Trophoblast cell (in vitro differentiated cells and primary cell): ENCODE measurements at regions not wholly inside any gene's neighbourhood (a gene's known extent, or its start where the extent isn't known, plus 50 kb on each side); places are given as distances from the start of the nearest gene placed in this dataset.

Experiments used
- DNase-seq, 2 donors: peaks; one replicate each; pipeline ENCODE4 v3.0.0-alpha.2; 2016
- H2AFZ ChIP-seq: 2 replicates; pipeline ENCODE4 v1.6.1; 2013; ENCODE audit warnings: low read length, moderate library complexity, mild to moderate bottlenecking; ENCODE audit not compliant: insufficient read depth, poor library complexity
- H2AK5ac ChIP-seq: 2 replicates; pipeline ENCODE4 v1.6.1; 2013; ENCODE audit warnings: mild to moderate bottlenecking, low read length
- H2BK120ac ChIP-seq: 2 replicates; pipeline ENCODE4 v1.6.1; 2013; ENCODE audit warnings: low read length, mild to moderate bottlenecking, moderate library complexity; ENCODE audit not compliant: insufficient read depth, poor library complexity
- H2BK12ac ChIP-seq: 2 replicates; pipeline ENCODE4 v1.6.1; 2013; ENCODE audit warnings: mild to moderate bottlenecking, low read length, moderate library complexity
- H2BK5ac ChIP-seq: 2 replicates; pipeline ENCODE4 v1.6.1; 2013; ENCODE audit warnings: low read length, low read depth, moderate library complexity, mild to moderate bottlenecking; ENCODE audit not compliant: poor library complexity
- H3K14ac ChIP-seq: 2 replicates; pipeline ENCODE4 v1.6.1; 2013; ENCODE audit warnings: mild to moderate bottlenecking, low read length
- H3K18ac ChIP-seq: 2 replicates; pipeline ENCODE4 v1.6.1; 2013; ENCODE audit warnings: mild to moderate bottlenecking, low read length
- H3K23ac ChIP-seq: 2 replicates; pipeline ENCODE4 v1.6.1; 2013; ENCODE audit warnings: low read length
- H3K27ac ChIP-seq: 2 replicates; pipeline ENCODE4 v1.5.1; 2013; ENCODE audit warnings: low read depth, mild to moderate bottlenecking, inconsistent platforms, low read length, moderate library complexity
- H3K27me3 ChIP-seq: 2 replicates; pipeline ENCODE4 v1.6.1; 2013; ENCODE audit warnings: inconsistent platforms, mild to moderate bottlenecking, low read length, moderate library complexity; ENCODE audit not compliant: insufficient read depth
- H3K36me3 ChIP-seq, 2 experiments: 1 replicate in 1 of 2; 2 replicates in 1 of 2; pipeline ENCODE4 v1.6.1; 2013; ENCODE audit warnings: low read length in 2 of 2, mild to moderate bottlenecking in 2 of 2, moderate library complexity in 1 of 2; ENCODE audit not compliant: insufficient read depth in 2 of 2, control insufficient read depth in 1 of 2
- H3K4ac ChIP-seq: 2 replicates; pipeline ENCODE4 v1.6.1; 2013; ENCODE audit warnings: low read depth, mild to moderate bottlenecking, low read length, moderate library complexity
- H3K4me1 ChIP-seq, 2 experiments: 1 replicate in 1 of 2; 2 replicates in 1 of 2; pipeline ENCODE4 v1.6.1; 2013; ENCODE audit warnings: low read length in 2 of 2, mild to moderate bottlenecking in 2 of 2, moderate library complexity in 1 of 2; ENCODE audit not compliant: insufficient read depth in 2 of 2, control insufficient read depth in 1 of 2
- H3K4me2 ChIP-seq: 2 replicates; pipeline ENCODE4 v1.6.1; 2013; ENCODE audit warnings: inconsistent platforms, mild to moderate bottlenecking, low read length, moderate library complexity
- H3K4me3 ChIP-seq: 2 replicates; pipeline ENCODE4 v1.5.1; 2013; ENCODE audit warnings: mild to moderate bottlenecking, low read depth, low read length, inconsistent platforms
- H3K79me1 ChIP-seq: one replicate; pipeline ENCODE4 v1.6.1; 2013; ENCODE audit warnings: low read length
- H3K79me2 ChIP-seq: 2 replicates; pipeline ENCODE4 v1.6.1; 2013; ENCODE audit warnings: low read length, mild to moderate bottlenecking; ENCODE audit not compliant: control insufficient read depth, insufficient read depth, poor library complexity
- H3K9ac ChIP-seq: 2 replicates; pipeline ENCODE4 v1.6.1; 2013; ENCODE audit warnings: mild to moderate bottlenecking, low read length
- H3K9me3 ChIP-seq: 2 replicates; pipeline ENCODE4 v1.6.1; 2013; ENCODE audit warnings: low read depth, mild to moderate bottlenecking, control low read depth, inconsistent platforms, low read length; ENCODE audit not compliant: insufficient read depth
- H4K12ac ChIP-seq: 2 replicates; pipeline ENCODE4 v1.6.1; 2013; ENCODE audit warnings: low read depth, mild to moderate bottlenecking, low read length, moderate library complexity
- H4K8ac ChIP-seq: 2 replicates; pipeline ENCODE4 v1.6.1; 2013; ENCODE audit warnings: low read depth, mild to moderate bottlenecking, low read length, moderate library complexity
- H4K91ac ChIP-seq: one replicate; pipeline ENCODE4 v1.6.1; 2013; ENCODE audit warnings: low read depth, mild to moderate bottlenecking, low read length, moderate library complexity
- WGBS: extraction: QIAGEN DNeasy Blood & Tissue Kit; methylation state at CpG from one replicate; pipeline ENCODE4 v1.1.7; 2013; ENCODE audit warnings: missing lambda C conversion rate; ENCODE audit not compliant: insufficient read length, insufficient coverage; ENCODE audit errors: extremely low coverage; 5-methylcytosine and 5-hydroxymethylcytosine counted together

- no peaks in the 10 kb centered on the region for H3K27me3 ChIP-seq
- H2AK5ac ChIP-seq, result no peak overlapping the region
- no peak overlapping the region for H3K23ac ChIP-seq
- H3K27ac ChIP-seq, result no peak overlapping the region
- no peak overlapping the region for H3K4me3 ChIP-seq
- no CpG with 5 or more reads among the region's 1 CpG for WGBS
- no peak overlapping the region for H3K18ac ChIP-seq
- no peak overlapping the region for H2BK120ac ChIP-seq
- no peak overlapping the region for H4K8ac ChIP-seq
- H3K4me2 ChIP-seq, result no peak overlapping the region
- H2AFZ ChIP-seq, result no peak overlapping the region
- no peaks in the 10 kb centered on the region for H3K4me1 ChIP-seq
- H3K14ac ChIP-seq, result no peak overlapping the region
- H3K9ac ChIP-seq, result no peak overlapping the region
- no peaks in the 10 kb centered on the region for H3K9me3 ChIP-seq
- H2BK5ac ChIP-seq, result no peak overlapping the region
- no peak overlapping the region for H4K91ac ChIP-seq
- H3K79me1 ChIP-seq, result no peaks in the 10 kb centered on the region
- H3K79me2 ChIP-seq, result no peaks in the 10 kb centered on the region
- no peak overlapping the region for H2BK12ac ChIP-seq
- H3K4ac ChIP-seq, result no peak overlapping the region
- no peak overlapping the region for H4K12ac ChIP-seq
- no peaks in the 10 kb centered on the region for H3K36me3 ChIP-seq
- DNase-seq, result no peak
Measured at GRCh38 chr2:23114299-23114698, 270.7 kb upstream of the KLHL29 start.

- H3K27me3 ChIP-seq, result no peaks in the 10 kb centered on the region
- no peak overlapping the region for H4K8ac ChIP-seq
- no peak overlapping the region for H3K14ac ChIP-seq
- H3K79me2 ChIP-seq, result no peaks in the 10 kb centered on the region
- no peak overlapping the region for H4K12ac ChIP-seq
- no peak overlapping the region for H3K4me2 ChIP-seq
- DNase-seq, result no peak
- H3K4me3 ChIP-seq, result no peak overlapping the region
- no peak overlapping the region for H2AFZ ChIP-seq
- H3K18ac ChIP-seq, result no peak overlapping the region
- no peak overlapping the region for H2AK5ac ChIP-seq
- no peak overlapping the region for H3K9ac ChIP-seq
- H3K23ac ChIP-seq, result no peak overlapping the region
- no peak overlapping the region for H2BK12ac ChIP-seq
- H3K4me1 ChIP-seq, result no peaks in the 10 kb centered on the region
- H3K4ac ChIP-seq, result no peak overlapping the region
- no peak overlapping the region for H3K27ac ChIP-seq
- no CpG with 5 or more reads among the region's 9 CpGs for WGBS
- no peak overlapping the region for H4K91ac ChIP-seq
- H3K36me3 ChIP-seq, result no peaks in the 10 kb centered on the region
- H2BK120ac ChIP-seq, result no peak overlapping the region
- H2BK5ac ChIP-seq, result no peak overlapping the region
- H3K9me3 ChIP-seq, result no peaks in the 10 kb centered on the region
- no peaks in the 10 kb centered on the region for H3K79me1 ChIP-seq
Measured at GRCh38 chr2:23118313-23118712, 266.7 kb upstream of the KLHL29 start.

DNA sequence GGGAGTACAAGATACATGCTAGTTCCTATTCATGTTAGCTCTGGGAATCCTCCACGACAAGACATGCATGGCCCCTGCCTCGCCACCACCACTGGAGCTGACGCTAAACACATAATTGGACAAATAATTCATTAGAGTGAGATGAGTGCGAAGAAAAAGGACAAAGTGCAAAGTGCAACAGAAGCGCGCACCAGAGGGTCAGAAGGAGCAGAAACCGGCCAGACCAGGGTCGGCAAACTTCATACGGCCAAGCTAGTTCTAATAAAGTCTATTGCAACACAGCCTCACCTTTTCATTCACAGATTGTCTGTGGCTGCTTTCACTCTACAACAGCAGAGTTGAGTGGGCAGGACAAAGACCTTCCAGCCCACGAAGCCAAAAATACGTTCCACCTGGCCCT, 266.1 kb upstream of the KLHL29 start:
- WGBS, result no CpG with 5 or more reads among the region's 11 CpGs
- H3K18ac ChIP-seq, result no peak overlapping the region
- H3K4ac ChIP-seq, result no peak overlapping the region
- H3K23ac ChIP-seq, result no peak overlapping the region
- no peaks in the 10 kb centered on the region for H3K36me3 ChIP-seq
- DNase-seq, result no peak
- no peaks in the 10 kb centered on the region for H3K4me1 ChIP-seq
- no peak overlapping the region for H2BK120ac ChIP-seq
- H3K27me3 ChIP-seq, result no peaks in the 10 kb centered on the region
- H4K91ac ChIP-seq, result no peak overlapping the region
- no peak overlapping the region for H2BK12ac ChIP-seq
- H3K9ac ChIP-seq, result no peak overlapping the region
- H2BK5ac ChIP-seq, result no peak overlapping the region
- H3K9me3 ChIP-seq, result no peaks in the 10 kb centered on the region
- no peak overlapping the region for H3K4me3 ChIP-seq
- no peak overlapping the region for H3K4me2 ChIP-seq
- H3K79me2 ChIP-seq, result no peaks in the 10 kb centered on the region
- no peak overlapping the region for H3K14ac ChIP-seq
- H2AFZ ChIP-seq, result no peak overlapping the region
- H3K79me1 ChIP-seq, result no peaks in the 10 kb centered on the region
- no peak overlapping the region for H3K27ac ChIP-seq
- no peak overlapping the region for H4K12ac ChIP-seq
- no peak overlapping the region for H4K8ac ChIP-seq
- no peak overlapping the region for H2AK5ac ChIP-seq

- no peak overlapping the region for H4K12ac ChIP-seq
- no peak overlapping the region for H3K18ac ChIP-seq
- no peak overlapping the region for H2BK12ac ChIP-seq
- H3K27ac ChIP-seq, result no peak overlapping the region
- no peak overlapping the region for H3K4me3 ChIP-seq
- H4K8ac ChIP-seq, result no peak overlapping the region
- no peaks in the 10 kb centered on the region for H3K9me3 ChIP-seq
- DNase-seq, result no peak
- no peak overlapping the region for H3K4me2 ChIP-seq
- H3K4ac ChIP-seq, result no peak overlapping the region
- H3K79me1 ChIP-seq, result no peaks in the 10 kb centered on the region
- H3K36me3 ChIP-seq, result no peaks in the 10 kb centered on the region
- H3K79me2 ChIP-seq, result no peaks in the 10 kb centered on the region
- no peak overlapping the region for H2AFZ ChIP-seq
- no peaks in the 10 kb centered on the region for H3K27me3 ChIP-seq
- H3K23ac ChIP-seq, result no peak overlapping the region
- no peak overlapping the region for H4K91ac ChIP-seq
- no peak overlapping the region for H3K14ac ChIP-seq
- no peak overlapping the region for H2BK120ac ChIP-seq
- H3K9ac ChIP-seq, result no peak overlapping the region
- H2BK5ac ChIP-seq, result no peak overlapping the region
- no peaks in the 10 kb centered on the region for H3K4me1 ChIP-seq
- H2AK5ac ChIP-seq, result no peak overlapping the region
- no CpG with 5 or more reads among the region's 4 CpGs for WGBS
Measured at GRCh38 chr2:23120161-23120560, 264.8 kb upstream of the KLHL29 start.
